Dermis blood vessel endothelial cell (primary cell): ENCODE measurements at regions not wholly inside any gene's neighbourhood (a gene's known extent, or its start where the extent isn't known, plus 50 kb on each side); places are given as distances from the start of the nearest gene placed in this dataset.
"Not testable (repeated sequence)": the region's sequence is repeated elsewhere in the genome, so short reads cannot be mapped to it uniquely, and the experiment has no call there.

Source experiments
- DNase-seq: peaks from one replicate; pipeline ENCODE4 v3.0.0; 2010

DNA sequence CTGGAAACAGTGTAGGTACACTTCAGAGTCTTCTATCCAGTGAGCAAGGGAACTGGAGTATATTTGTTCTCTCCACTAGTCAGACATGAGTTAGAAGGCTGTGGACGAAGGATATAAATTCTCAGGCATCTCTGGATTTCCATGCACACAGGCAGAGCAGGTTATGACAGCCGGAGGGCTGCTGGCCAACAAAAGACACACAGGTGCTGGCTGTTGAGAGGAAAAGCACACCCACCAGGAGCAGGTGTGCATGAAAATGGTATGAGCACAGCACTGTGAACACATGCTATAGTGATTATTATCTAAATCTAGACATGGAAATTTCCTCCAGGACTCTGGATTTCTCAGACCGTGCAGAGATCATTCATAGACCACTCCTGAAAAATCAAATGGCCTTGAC is 444.7 kb upstream of the RPS6KA3 start:
- no peak for DNase-seq

DNA sequence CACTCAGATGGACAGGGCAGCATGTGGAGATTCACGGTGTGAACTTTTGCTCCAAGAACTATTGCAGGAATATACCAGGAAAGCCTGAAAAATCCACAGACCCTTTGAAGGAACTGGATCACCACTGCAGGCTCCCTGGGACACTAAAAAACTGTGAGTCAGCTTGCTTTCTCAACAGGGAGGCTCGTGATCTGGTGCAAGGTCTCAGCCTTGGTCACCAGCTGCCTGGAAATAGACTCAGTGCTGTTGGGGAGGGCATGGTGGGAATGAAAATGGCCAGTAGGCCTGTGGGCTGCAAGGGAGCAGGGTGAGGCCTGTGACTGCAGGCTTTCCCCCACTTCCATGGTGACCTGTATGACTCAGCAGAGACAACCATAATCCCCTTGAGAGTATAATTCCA is 426.4 kb upstream of the RPS6KA3 start:
- DNase-seq, result no peak

DNA sequence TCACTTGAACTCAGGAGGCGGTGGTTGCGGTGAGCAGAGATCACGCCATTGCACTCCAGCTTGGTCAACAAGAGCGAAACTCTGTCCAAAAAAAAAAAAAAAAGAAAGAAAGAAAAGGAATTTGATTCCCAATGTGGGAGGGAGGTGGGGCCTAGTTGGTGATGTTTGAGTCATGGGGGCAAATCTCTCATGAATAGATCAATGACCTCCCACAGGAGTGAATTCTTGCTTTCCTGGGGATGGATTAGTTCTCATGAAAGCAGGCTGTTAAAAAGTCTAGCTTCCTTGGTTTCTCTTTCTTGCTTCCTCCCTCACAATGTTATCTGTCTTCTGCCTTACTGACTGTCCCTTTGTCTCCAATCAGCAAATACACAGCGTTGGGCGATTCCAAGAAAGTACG is 419.5 kb upstream of the RPS6KA3 start:
- DNase-seq, result no peak

DNA sequence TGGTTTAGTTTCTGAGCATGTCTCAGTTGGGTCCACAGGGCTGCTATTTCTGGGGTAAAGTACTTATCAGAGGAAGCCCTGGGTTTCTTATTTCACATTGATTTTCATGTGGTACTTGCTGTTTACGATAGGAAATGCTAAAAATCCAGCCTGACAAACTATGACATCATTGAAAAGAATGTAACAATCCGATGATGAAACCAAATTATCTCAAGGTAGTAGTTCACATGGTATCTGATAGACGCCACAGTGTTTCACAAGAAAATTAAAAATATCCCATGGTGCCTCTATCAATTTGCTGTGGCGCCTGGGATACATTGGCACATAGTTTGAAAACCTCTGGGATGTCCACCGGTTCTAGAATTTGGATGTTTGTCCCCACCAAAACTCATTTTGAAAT is 418.9 kb upstream of the RPS6KA3 start:
- no peak for DNase-seq

DNA sequence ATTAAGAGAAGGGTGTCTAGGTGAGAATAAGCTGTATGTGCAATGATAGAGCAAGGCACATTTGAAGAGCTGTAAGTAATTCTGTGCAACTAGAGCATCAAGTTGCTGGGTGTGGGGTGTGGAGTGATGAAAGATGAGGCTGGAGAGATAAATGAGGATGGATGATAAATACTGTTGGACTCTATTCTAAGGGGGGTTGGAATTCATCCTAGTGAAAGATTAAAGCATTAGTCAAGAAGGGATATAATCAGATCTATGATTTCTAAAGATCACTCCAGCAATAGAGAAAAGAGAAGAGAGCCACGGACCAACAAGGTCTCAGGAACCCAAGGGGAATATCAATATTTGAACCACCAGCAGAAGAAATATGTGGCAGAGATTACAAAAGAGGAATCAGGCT is 415.0 kb upstream of the RPS6KA3 start:
- DNase-seq, result no peak

DNA sequence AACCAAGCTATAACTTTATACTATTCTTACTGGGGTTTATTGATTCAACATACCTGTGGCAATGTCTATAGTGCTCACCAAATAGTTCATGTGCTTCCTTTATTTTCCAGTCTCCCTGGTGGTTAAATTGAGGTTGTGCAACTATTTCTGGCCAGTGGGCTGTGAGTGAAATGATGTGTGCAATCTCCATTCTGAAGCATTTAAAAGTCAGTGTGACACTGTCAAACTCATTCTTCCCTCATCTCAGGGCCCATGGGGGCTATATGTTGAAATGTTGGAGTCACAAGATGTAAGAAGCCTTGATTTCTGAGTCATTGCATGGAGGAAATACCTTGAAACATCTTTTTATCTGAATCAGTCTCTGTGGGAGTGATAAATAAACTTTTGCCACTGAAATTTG is 414.3 kb upstream of the RPS6KA3 start:
- no peak for DNase-seq

DNA sequence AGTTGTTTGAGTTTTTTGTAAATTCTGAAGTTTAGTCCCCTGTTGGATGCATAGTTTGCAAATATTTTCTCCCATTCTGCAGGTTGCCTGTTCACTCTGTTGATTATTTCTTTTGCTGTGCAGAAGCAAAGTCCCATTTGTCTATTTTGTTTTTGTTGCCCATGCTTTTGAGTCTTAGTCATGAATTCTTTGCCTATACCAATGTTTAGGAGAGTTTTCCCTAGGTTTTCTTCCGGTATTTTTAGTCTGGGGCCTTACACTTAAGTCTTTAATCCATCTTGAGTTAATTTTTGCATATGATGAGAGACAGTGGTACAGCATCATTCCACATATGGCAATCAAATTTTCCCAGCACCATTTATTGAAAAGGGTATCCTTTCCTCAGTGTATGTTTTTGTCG is 405.8 kb upstream of the RPS6KA3 start:
- no peak for DNase-seq

DNA sequence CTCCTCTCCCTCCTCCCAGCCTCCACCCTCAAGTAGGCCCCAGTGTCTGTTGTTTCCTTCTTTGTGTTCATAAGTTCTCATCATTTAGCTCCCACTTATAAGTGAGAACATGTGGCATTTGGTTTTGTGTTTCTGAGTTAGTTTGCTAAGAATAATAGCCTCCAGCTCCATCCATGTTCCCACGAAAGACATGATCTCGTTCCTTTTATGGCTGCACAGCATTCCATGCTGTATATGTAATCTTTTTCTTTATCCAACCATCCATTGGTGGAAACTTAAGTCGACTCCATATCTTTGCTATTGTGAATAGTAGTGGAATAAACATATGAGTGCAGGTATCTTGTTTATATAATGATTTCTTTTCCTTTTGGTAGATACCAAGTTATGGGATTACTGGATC is 405.0 kb upstream of the RPS6KA3 start:
- DNase-seq, result not testable (repeated sequence)

DNA sequence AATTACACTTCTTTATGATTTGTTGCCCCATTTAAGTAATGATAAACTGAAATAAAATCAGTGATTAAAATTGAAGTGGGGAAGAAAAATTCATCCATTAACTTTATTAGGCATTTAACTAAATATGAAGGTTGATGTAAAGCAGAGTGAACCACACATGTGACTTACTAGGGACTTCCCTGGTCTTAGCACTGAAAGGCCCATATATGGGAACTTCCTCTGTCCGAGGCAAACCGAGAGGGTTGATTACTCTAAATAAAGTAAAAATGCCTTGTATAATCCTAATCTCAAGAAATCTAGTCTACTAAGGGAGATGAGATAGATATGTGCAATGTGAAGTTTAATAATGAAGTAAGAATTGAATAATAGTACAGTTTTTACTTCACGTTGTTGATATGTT is 403.9 kb upstream of the RPS6KA3 start:
- DNase-seq, result no peak

DNA sequence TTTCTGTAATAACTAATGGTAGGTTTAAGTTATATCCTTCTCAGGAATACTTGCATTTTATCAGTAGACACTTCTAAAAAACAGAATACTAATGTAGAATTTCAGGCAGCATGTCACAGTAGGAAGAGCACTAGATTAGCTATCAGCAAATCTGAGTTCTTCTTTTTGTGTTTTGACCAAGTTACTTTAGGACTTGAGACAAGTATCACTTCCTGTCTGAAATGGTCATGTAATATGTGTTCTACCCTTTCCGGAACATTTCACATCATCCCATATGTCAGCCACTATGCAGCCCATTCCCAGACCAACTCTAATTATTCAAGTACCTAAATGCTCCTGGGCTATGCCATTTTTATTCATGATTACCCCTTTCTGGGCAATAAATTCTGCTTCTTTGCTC is 401.8 kb upstream of the RPS6KA3 start:
- DNase-seq, result no peak

DNA sequence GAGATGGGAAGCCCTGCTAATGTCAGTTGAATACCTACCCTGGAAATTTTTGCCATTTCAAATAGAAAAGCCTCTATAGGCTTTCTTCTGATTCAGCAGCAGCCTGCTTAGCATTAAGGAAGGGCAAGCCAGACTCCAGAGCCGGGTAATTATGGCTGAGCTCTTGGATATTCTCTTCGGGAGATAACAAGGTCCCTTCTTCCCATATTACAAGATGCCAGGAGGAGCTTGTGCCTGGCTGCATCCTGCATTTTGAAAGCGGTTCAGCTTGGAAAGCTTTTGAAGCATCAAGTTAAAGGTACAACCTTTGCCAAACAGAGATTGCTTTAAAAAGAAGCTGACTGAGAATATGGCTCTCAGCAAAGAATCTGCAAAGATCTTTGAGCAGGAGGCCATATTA is 399.6 kb upstream of the RPS6KA3 start:
- no peak for DNase-seq

DNA sequence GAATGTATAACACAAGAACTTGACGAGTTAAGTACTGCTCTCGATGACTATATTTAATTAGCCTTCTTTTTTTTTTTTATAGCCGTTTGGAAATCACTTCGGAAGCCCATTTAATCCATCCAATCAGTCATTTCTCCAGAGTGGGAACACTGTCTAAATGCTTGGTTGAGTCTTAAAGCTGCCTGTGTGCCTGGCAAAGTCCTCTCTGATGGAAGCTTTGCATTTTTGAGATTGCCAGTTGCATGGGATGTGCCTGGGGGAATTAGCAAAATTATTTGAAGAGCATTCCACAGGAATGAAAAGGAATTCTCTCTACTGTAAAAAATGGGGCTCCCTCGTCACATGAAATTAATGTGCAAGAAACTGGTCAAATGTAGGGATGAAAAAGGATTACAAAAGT is 398.8 kb upstream of the RPS6KA3 start:
- no peak for DNase-seq

DNA sequence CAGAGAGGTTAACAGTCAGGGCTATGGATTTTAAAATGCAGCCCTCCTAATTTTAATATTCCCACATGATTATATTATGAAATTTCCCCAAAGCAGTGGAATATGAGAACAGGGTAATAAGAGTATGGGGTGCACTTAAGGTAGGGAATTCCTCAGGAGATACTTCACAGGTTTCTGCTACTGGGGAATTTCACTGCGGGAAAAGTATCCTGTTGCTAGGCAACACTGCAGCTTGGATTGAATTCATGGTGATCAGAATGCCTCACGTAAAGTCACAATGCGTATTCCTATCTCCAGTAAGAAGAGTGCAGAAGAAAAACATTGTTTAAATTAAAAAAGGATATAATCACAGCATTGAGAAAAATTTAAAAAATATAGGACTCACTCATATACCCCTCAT is 398.1 kb upstream of the RPS6KA3 start:
- DNase-seq, result no peak

DNA sequence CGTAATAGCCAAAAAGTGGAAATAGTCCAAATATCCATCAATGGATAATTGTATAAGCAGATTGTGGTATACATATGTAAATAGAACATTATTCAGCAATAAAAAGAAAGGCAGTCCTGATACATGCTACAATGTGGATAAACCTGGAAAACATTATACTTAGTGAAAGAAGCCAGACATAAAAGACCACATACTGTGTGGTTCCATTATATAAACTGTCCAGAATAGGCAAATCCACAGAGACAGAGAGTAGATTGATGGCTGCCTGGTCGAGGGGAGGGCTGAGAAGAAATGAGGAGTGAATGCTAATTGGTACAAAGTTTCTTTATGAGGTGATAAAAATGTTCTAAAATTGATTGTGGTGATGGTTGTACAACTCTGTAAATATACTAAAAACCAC is 397.4 kb upstream of the RPS6KA3 start:
- no peak for DNase-seq

DNA sequence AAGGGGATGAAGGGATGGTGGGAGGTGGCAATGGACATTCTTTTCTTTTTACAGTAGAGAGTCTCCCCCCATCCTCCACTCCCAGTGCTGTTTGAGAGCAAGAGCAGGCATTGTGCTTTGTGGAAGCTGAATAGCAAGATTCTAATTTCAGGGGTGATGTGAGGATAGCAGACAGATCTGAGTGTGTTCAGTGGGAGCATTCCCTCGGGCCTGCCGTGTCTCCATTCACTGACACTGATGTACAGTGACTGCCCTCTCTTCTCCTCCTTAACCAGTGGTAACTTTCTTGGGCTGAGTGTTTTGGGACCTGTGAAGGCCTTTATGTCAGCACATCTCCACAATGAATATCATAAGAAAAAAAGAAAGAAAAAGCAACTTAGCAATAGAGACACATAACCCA is 396.6 kb upstream of the RPS6KA3 start:
- DNase-seq, result no peak

DNA sequence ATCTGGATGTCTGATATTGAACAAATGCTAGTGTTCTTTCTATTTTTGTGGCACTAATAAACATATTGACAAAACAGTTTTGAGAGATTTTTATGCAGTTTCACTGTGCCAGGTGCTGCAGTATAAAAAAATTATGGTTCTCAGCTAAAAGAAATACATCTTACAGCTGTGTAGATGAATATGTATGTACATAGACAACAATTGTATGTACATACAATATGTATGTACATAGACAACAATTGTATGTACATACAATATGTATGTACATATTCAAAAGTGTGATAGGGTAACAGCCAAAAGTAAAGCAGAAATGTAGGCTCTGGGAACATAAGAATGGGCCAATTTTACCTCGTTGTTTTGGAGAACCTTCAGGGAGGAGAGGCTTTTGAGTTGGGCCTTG is 390.0 kb upstream of the RPS6KA3 start:
- DNase-seq, result no peak

DNA sequence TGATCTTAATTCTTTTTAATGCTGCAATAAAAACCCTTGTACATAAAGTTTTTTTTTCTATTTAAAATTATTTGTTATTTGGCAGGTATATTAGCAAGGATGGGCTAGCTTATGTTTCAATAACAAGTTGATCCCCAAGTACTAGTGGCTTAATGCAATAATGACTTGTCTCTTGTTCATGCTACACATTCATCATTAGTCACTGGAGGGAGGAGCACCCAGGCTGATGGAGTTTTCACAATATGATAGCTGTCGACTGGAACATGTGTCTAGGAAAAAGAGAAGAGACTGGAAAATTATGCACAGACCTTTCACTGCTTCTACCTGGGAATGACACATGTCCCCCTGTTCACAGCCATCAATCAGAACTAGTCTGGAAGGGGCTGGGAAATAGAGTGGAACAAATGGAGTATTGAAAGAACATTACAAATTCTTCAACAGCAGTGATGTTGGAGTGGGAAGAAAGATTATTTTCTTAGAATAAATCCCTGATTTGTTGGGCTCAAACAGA is 387.9 kb upstream of the RPS6KA3 start:
- DNase-seq, result no peak

DNA sequence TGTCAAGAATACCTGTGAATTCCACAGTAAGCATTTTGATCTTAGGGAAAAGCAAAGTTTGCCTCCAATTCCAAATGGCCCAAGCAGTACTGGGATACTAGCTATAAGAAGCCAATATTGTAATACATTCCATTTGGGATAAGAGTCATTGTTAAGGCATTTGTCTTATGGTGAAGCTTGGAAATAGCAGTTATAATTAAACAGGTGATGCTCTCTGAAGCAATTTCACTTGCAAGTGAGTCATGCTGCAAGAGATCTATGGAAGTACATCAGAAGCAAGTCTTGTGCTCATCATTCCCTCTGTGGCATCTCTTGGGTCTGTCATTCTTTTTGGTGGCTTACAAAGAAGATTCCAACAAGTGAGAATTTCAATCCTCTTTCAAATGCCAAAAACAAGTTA is 386.4 kb upstream of the RPS6KA3 start:
- no peak for DNase-seq

DNA sequence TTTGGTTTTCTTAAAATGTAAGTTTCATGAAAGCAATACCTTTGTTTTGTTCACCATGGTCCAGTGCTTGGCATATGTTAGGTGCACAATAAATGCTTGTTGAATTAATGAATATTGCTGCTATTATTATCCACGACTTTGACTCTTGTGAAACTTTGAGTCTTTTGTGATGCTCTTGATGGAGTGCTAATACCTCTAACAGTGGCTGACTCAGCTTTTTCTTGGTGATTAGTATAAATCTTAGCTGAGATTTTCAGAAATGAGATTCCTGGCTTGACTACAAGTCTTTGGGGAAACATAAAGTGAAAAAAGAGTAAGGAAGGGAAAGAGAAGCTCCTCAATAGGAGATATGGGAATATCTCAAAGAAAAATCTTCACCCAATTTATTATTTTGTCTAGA is 375.2 kb upstream of the RPS6KA3 start:
- DNase-seq, result no peak

DNA sequence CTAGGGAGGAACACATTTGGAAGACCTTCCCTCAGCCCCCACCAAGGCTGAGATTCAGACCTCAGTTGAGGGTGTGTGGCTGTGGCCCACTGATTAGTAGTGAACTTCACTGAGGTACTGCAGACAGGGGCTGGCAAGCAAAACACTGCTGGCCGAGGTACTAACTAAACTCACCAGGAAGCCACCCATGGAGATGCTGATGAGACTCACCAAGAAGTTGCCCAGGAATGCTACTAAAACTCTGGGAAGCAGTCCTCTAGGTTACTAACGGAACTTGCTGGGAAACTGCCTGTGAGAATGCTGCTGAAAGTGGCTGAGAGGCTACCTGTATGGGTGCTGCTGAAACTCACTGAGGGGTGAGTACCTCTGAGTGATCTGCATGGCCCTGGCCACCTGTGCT is 372.4 kb upstream of the RPS6KA3 start:
- DNase-seq, result no peak

DNA sequence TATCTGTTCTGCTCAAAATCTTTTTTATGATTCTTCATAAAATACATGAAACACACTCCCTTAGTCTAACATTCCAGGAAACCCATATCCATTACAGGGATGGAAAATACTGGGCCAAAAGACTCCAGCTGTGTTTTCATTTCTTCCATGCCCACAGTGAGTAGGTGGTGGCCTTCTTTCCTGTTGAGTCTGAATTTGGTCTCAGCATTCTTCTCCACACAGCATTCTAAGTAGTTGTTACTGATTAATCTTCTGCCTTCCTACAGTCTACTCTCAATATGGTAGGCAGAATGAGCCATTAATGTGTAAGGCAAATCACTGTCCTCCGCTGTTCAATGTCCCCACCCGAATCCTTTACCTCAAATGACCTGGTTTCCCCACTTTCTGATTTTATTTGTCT is 370.6 kb upstream of the RPS6KA3 start:
- no peak for DNase-seq

DNA sequence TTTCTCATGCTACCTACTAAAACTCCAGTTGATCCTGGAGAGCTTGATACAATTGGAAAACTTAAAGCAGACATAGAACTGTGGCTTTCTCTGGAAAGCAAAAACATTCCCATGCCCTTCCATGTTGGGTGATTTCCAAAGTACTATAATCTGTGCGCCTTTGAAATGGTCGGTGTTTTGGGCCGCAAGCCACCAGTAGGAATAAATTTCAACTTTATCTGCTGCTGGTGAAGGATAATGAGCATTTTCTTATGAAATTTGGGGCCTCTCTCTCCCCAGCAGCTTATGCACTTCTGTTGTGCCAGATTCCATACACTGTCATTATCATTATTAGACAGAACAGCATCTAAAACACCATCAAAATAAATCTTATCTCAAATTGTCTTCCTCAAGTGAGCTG is 366.7 kb upstream of the RPS6KA3 start:
- DNase-seq, result no peak

DNA sequence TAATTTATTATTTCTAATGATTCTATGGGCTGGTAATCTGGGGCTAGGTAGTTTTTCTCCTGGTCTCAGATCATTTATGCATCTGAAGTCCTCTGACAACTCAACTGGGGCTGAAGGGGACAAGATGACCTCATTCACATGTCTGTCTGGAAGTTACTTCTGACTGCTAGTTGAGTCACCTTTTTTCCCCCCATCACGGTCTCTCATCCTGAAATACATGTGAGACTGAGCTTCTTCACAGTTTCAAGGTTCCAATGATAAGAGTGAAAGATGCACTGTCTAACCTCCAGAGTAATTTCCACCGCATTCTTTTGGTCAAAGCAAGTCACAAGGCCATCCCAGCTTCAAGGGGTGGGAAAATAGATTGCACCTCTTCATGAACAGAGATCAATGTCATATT is 356.7 kb upstream of the RPS6KA3 start:
- DNase-seq, result no peak

DNA sequence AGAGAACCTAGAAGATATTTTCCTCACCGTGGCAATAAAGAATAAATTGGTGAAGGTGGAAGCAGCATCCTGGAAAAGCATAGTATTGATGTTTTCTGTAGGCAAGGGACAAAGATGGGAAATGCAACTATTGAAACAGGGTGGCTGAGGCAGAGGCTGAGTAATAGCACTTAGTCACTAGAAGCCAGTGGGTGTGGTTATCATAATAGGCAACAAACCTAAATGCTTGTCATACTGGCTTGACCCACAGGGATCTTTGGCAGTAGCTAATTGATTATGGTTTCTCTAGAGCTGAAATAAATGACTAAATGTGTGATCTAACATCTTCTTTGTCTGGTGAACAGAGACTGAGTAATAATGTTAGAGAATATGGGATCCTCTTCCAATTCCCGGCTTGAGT is 353.6 kb upstream of the RPS6KA3 start:
- no peak for DNase-seq

DNA sequence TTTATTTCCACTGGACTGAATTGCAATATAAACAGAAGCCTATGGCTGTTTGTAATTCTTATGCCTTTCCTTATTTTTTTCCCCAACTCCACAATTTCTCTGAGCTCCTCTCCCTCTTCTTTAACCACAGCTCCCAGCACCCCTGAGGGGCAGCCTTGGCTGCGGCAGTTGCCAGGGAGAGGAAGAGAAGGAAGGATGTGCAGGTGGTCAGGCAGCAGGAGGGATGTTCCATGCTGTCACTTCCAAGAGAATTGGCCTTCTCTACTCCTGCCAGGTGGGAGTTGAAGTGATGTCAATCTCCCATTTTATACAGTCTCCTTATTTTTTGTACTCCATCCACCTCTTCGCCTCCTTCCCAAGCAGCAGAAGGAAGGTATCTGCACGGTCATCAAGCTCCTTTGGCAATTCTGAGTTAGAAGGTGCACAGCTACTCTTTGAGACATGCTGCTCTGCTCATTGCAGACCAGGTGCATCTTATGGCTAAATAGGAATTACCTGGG is 343.3 kb upstream of the RPS6KA3 start:
- DNase-seq, result no peak

DNA sequence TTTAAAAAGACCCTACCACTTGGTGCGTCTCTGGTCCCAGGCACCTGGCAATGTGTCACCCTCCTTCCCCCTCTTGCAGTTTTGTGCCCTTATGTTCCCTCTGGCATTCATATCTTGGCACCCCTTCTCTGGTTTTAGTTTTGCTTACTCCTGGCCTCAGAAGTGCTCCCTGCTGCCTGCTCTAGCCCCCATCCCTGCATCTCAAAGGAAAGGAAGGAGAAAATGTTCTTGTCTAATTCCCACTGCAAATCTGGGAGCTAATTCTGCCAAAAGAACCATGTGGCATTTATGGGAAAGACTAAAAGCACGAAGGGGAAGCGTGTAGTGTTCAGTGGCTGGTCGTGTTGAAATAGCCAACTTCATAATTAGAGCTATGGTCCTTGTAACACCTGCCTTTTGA is 340.1 kb upstream of the RPS6KA3 start:
- DNase-seq, result no peak
